ENCODE measurements at regions not wholly inside any gene's neighbourhood (a gene's known extent, or its start where the extent isn't known, plus 50 kb on each side); places are given as distances from the start of the nearest gene placed in this dataset.
A peak's percentile ranks its signal among the peaks of the same experiment; 100 is the strongest.

- DNase-seq: no peak
Observed at GRCh38 chr2:21451403-21451802, 327.6 kb downstream of the TDRD15 start.

- no peak for DNase-seq
Observed at GRCh38 chr2:21452263-21452662, 328.5 kb downstream of the TDRD15 start.

- DNase-seq: no peak
Observed at GRCh38 chr2:21452678-21453077, 328.9 kb downstream of the TDRD15 start.

- DNase-seq: no peak
Observed at GRCh38 chr2:21453723-21454450, 330.1 kb downstream of the TDRD15 start.

- DNase-seq: no peak
Observed at GRCh38 chr2:21454839-21455238, 331.1 kb downstream of the TDRD15 start.

- DNase-seq: no peak
Observed at GRCh38 chr2:21461754-21462240, 338.0 kb downstream of the TDRD15 start.

- no peak for DNase-seq
Observed at GRCh38 chr2:21466341-21466927, 342.7 kb downstream of the TDRD15 start.

- DNase-seq: no peak
Observed at GRCh38 chr2:21467280-21467818, 343.6 kb downstream of the TDRD15 start.

- no peak for DNase-seq
Observed at GRCh38 chr2:21467910-21468309, 344.1 kb downstream of the TDRD15 start.

- DNase-seq: no peak
Observed at GRCh38 chr2:21468624-21469023, 344.9 kb downstream of the TDRD15 start.

- no peak for DNase-seq
Observed at GRCh38 chr2:21469158-21469557, 345.4 kb downstream of the TDRD15 start.

GRCh38 chr2:21469564-21469963, 345.8 kb downstream of the TDRD15 start:
- DNase-seq: no peak

GRCh38 chr2:21480162-21480561, 356.4 kb downstream of the TDRD15 start:
- no peak for DNase-seq

GRCh38 chr2:21484643-21485042, 360.9 kb downstream of the TDRD15 start:
- no peak for DNase-seq

- DNase-seq: no peak
Observed at GRCh38 chr2:21486445-21486844, 362.7 kb downstream of the TDRD15 start.

GRCh38 chr2:21489080-21489479, 365.3 kb downstream of the TDRD15 start:
- no peak for DNase-seq

- DNase-seq: no peak
Observed at GRCh38 chr2:21498016-21498415, 374.2 kb downstream of the TDRD15 start.

GRCh38 chr2:21500401-21500945, 376.7 kb downstream of the TDRD15 start:
- DNase-seq: no peak

GRCh38 chr2:21501376-21502027, 377.7 kb downstream of the TDRD15 start:
- DNase-seq: no peak

- no peak for DNase-seq
Observed at GRCh38 chr2:21515903-21516302, 392.1 kb downstream of the TDRD15 start.

GRCh38 chr2:21519412-21519811, 395.6 kb downstream of the TDRD15 start:
- DNase-seq: no peak

- no peak for DNase-seq
Observed at GRCh38 chr2:21519821-21520220, 396.1 kb downstream of the TDRD15 start.

- peak; percentile 4 for DNase-seq
Observed at GRCh38 chr2:21535826-21536225, 412.1 kb downstream of the TDRD15 start.

GRCh38 chr2:21539685-21540084, 415.9 kb downstream of the TDRD15 start:
- no peak for DNase-seq

Measured in NCI-H2171 treated with DMSO at 0.1 percent for 48 hours (cell line).